ENCODE measurements at regions not wholly inside any gene's neighbourhood (a gene's known extent, or its start where the extent isn't known, plus 50 kb on each side); places are given as distances from the start of the nearest gene placed in this dataset.

DNA sequence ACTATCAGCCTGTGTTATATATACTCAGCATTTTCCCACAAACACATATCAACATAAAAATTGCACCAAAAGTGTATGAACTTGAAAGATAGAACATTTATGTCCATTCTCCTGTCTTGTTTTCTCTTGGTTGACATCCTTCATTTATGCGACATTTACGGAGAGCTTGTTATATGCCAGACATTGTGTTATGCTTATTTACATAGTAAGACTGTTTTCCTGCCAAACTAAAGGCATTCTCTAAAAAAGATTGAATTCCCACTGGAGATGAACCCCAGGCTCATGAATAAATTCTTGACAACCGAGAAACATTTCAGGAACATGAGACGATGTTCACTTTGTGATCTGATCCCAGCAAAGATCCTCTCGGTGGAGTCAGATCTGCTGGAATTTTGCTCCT, 131.0 kb downstream of the RAP2A start:
- no peak for DNase-seq

DNA sequence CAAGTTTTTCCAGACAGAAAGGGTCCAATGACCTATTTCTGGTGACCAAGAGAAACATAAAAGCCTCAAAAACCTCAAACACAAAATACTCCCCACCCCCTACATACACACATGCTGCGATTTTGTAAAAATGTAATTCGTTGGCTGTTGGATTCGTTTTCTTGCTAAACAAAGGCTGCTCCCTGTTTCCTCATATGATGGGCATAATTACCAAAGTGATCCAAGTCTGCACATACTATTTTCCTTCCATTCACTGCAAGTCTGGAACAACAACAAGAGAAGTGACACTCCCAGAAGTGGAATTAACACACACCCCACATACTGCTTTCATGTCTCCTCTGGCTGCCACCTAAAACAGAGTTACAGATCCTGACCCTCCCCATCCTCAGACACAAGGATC, 131.9 kb downstream of the RAP2A start:
- DNase-seq, result no peak

DNA sequence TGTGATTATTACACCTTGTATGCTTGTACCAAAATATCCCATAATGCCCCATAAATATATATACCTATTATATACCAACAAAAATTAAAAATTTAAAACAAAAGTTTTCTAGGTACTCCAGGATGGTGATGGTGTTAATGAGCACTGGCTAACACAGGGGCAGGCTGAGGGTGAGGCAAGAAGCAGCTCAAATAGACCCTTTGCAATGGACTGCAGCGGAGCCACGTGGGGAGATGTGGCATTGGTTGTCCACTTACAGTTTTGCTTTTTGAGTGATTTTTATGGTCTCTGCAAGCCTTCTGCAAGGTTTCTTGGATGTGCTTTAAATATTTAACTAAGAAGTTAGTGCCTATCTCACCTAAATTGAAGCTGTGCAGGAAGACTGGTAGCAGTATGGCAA, 132.9 kb downstream of the RAP2A start:
- no peak for DNase-seq

DNA sequence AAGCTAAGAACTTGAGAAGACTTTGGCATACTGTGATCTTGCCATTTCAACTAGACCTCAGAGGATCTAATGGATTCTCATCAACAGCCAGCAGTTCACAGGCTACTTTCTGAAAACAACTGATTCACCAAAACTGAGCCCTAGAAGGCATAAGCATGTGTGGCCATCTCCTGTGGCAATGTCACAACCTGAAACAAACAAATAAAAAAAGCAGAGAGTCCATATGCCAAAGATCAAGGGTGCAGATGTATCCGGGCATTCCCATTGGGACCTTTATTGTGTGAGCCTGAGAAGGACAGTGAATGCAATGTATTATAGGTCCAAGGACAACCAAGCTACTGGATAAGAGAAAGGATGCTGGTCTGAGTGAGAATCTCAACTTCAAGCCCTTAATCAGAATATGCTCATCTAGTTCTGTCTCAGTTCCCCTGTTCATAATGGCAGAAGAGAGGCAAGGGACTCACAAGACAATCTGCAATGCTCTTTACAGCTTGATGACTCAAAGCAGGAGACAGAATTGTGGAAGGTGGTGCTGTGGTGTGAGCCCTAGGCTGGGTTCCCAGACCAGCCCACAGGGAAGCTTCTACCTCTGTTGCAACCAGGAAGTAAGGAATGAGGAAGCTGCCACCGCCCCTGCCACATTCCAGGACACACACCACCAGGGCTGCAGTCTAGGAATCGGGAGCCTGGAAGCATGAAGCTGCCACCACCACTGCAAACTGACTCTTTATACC, 133.7 kb downstream of the RAP2A start:
- no peak for DNase-seq

DNA sequence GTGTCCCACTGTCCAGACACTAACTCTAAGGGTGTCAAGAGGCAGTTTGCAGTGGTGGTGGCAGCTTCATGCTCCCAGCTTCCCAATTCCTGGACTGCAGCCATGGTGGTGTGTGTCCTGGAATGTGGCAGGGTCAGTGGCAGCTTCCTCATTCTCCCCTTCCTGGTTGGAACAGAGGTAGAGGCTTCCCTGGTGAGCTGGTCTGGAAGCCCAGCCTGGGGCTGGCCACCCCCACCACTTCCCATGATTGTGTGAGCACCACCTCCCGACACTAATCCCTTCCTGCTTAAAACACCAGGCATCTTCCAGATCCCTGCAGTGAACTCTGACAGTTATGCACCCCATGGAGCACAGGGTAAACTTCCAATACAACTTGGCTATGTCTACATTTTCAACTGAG, 134.9 kb downstream of the RAP2A start:
- no peak for DNase-seq

DNA sequence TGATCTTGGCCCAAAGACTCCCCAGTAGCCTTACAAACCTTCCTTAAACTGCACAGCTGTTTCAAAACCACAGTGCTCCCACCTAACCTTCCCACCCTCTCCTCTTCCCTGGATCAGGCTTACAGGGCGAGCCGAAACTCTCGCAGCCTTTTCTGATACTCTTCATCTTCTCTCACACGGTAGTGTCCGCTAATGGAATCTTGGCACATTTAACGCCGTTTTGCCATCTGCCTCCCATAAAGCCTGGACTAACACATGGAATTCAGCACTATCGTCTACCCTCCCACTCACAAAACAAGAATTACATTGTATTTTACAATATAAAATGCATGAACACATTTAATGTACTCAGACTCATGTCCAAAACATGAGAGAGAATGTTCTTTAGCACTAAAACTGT, 135.9 kb downstream of the RAP2A start:
- DNase-seq, result no peak

DNA sequence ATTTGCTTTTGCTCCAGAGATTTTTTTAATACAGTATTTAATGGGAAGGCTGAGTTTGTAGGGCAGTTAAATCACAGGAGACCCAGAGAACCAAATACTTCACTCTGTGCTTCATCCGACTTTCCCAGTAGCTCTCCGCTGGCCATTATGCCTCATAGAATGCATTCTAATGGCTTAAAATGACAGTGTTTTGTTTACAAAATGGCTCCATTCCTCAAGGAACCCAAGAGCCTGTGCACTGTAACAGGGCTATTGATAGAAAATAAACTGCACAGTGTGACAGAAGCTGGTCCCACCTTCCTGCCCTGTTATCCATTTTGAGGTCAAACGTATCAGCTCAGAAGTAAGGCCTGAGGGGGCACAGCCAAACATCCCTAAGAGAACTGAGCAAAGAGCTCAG, 136.5 kb downstream of the RAP2A start:
- DNase-seq, result no peak

DNA sequence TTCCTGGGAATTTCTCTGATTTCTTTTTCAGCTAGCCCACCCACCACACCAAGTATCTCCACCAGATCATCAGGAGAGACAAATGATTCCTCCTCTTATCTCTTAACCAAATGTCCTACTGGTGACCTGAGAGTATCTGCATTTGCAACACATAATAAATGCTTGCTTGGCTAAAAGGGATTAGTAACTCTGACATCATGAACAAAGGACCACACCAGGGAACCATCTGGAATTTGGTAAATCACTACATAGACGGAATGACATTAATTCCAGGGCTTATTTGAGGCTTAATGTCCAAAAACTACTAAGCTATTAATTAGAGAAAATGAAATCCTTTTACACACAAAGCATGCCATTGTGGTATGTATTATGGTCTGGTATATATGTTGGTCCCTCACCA, 139.0 kb downstream of the RAP2A start:
- no peak for DNase-seq

DNA sequence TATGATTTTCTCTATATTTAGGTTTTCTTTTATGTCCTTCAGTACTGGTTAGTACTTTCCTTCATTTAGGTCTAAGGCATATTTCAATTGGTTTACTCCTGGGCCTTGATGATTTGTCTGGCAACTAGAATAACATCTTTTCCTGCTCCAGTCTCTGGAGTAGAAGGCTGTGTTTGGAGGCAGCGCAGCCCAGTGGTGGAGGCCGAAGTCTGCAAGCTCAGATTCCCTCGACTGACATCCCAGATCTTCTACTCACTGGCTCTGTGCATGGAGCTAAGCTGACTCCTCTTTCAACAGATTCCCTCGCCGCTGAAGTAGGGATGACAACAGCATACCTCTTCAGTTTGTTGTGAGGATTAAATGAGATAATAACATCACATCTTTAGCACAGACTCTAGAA, 141.0 kb downstream of the RAP2A start:
- peak in 1 of 2 donors; percentile 3 for DNase-seq

DNA sequence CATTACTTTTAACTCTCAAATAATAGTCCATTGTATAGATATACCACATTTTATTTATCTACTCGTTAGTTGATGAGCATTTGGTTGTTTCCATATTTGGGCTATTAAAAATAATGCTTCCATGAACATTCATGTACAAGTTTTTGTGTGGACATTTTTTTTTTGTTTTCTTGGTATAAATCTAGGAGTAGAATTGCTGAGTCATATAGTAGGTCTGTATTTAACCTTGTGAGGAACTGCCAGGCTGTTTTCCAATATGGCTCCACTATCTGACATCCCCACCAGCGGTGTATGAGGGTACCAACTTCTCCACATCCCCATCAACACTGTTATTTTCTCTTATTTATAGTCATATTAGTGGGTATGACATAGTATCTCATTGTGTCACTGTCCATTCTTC, 143.1 kb downstream of the RAP2A start:
- no peak for DNase-seq

DNA sequence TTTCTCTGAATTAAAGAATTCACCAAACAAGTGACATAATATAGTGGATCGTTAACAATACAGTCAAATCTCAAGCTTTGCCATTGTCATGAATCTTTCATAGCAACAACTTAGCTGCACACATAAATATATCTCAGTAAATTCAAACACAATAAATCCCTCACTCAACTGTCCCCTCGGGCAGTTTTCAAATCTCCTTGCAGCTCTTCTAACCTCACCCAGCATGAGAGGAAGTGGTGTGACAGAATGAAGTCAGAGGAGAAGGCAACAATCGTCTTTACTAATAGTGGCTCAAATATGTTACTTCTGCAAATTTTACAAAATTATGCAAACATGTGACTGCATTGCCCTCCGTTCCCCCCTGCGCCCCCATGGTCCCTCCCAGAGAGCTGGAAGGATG, 148.2 kb downstream of the RAP2A start:
- no peak for DNase-seq

DNA sequence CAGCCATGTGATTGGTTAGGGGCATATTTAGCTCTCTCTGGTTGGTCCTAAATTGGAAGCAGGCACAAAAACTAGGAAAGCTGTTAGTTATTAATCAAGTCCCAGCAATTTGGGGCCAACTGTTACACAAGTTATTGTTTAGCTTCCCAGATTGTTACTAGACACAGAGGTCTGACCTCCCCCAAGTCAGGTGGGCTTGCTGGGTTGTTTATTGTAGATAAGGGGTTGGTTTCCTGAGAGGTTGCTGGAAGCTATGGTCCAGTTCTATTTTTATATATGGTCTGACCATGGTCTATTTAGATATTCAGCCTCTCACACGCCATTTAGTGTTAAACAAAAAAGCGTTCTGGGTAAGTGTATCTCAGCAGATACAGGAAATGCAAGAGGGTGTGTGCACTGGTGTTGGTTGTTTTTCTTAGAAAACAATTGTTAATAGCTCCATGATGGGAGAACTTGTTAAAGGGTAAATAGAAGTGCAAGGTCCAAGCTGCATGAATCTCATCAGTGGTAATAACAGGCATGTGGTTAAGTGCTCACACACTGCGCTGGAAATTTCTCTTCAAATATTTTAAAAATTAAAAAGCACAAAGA, 150.0 kb downstream of the RAP2A start:
- no peak for DNase-seq

DNA sequence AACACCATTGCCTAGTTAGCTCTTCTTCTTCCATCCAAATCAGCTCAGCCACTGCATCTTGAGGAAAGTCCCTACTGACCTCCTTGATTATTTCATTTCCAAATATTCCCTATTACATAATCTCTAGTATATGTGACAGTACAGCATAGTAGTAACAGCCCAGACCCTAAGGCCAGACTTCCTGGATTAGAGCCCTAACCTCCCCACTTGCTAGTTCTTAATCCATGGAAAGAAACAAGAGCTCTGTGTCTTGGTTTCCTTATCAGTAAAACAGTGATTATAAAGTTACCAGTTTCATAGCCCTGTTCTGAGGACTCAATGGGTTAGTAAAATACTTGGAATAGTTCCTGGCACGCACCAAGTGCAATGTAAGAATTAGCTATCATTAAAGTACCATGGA, 153.0 kb downstream of the RAP2A start:
- DNase-seq, result no peak

DNA sequence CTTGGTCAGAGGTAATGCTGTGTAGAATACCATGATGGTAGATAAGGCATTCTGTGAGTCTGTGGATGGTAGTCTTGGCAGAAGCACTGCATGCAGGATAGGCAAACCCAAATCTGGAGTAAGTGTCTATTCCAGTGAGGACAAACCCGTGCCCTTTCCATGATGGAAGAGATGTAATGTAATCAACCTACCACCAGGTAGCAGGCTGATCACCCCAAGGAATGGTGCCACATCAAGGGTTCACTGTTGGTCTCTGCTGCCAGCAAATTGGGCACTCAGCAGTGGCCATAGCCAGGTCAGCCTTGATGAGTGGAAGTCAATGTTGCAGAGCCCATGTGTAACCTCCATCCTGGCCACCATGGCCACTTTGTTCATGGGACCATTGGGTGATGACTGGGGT, 155.0 kb downstream of the RAP2A start:
- no peak for DNase-seq

DNA sequence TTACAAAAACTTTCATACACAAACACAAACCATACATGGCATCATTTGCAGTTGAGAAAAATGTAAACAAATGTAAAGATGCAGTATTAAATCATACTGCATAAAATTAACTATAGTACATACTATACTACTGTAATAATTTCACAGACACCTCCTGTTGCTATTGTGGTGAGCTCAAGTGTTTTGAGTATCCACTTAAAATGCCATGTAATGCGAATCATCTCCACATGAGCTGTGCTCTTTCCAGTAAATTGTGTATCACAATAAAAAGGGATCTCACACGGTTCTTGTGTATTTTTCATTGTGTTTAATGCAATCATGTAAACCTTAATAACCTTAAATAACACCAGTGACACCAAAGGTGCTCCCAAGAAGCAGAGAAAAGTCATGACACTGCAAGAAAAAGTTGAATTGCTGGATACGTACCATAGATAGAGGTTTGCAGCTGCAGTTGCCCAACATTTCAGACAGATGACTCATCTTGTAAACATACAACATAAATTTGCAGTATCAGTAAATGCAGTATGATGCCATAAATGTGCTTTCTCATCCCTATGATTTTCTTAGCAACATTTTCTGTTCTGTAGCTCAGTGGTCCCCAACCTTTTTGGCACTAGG, 166.6 kb downstream of the RAP2A start:
- no peak for DNase-seq

DNA sequence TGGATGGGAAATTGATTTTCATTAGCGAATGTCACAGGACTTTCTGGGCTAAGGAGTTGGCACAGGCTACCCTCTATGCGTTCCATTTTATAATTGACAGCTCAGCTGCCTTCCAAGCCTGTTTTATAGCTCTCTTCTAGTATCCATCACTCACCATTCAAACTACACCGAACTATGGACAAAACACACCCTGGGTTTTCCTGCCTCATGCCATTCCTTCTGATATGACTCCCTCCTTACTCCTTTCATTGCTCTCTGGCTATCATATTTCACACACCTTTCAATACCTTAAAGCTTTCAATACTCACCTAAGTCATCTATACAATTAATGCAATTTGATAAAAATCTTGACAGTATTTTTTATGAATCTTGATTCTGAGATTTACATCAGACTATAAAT, 181.3 kb downstream of the RAP2A start:
- DNase-seq, result no peak

DNA sequence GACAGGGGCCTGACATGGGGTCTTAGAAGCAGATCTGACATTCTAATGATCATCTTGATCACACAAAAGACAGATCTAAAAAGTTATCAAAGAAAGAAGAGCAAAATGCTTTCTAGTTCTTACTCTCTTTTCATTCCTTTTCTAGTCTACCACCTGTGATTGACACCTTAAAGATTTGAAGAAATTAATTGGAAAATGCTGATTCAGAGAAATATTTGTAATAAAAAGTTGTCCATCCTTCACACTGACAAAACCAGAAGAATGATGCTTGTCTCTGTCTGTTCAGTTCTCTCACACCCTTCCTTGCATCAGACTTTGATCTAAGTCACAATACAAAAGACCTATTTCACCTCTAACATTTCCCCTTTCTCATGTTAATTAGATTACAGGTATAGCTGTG, 182.4 kb downstream of the RAP2A start:
- DNase-seq, result no peak

DNA sequence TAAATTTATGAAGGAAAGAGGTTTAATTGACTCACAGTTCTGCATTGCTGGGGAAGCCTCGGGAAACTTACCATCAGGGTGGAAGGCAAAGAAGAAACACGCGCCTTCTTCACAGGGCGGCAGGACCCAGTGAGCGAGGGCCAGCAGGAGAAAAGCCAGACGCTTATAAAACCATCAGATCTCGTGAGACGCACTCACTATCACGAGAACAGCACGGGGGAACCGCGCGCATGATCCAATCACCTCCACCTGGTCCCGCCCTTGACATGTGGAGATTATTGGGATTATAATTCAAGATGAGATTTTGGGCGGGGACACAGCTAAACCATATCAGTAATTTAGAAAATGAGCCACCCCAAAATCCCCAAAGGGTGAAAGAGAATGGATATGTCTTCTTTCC, 187.1 kb downstream of the RAP2A start:
- DNase-seq, result no peak

DNA sequence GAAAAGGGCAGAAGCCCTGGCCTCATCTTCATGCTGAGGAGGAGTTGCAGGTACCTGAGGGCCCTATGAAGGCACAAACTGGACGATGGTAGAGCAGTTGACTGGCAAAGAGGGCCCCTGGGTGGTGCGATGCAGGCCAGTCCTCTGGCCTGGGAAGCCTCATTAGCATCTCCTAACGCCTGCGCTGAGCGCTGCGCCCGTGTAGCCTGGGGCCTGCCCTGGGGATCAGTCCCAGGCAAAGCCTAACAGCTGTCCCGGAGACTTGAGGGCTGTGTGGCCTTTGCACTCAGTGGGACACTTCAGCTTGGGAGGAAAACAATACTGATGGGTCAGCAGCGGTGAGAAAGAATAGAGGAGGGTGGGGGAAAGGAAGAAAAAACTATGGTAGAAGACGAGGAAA, 187.7 kb downstream of the RAP2A start:
- no peak for DNase-seq

DNA sequence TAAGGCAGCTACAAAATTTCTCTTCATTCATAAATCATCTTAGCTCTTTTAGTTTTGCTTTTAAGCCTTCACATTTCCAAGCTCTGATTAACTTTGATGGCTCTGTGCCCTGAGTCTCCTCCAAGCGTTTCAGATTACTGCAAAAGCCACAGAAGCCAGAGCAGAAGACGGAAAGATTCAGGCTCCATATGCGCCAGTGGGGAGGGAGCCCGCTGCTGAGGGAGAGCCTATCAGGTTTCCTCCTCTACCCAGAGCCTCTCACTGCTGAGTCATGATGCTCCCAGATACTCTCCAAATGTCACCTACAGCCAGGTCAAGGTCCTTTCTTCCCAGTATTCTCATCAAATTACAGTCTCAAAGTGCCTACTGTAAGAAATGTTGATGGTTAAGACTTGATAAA, 193.6 kb downstream of the RAP2A start:
- no peak for DNase-seq

DNA sequence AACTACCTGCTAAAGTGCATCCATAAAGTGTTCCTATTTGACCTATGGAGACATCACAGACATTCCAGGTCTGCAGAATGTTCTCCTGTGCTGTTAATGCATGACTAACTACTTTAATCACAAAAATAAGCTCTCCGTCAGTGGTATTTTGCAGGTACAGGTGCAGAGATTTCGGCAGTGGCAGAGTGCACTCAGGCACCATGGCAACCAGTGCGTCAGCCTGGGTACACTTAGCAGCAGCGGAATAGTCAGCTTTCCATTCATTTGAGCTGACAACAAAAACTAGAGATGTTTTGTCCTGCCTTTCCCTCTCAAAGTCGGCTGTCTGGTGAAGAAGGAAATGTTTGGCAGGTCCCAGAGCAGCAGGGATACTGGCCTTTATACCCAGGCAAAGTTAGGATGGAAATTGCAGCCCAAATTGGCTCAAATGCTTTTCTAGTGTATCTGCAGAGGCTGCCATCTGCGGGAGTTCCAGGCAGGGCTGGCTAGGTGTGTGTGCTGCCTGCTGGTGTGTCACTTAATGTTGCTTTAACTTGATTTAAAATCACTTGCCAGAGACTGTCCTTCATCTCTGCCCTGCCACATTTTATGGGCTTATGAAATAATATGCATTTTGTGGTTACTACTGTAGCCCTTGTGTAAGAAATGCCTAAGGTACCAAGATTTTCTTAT, 195.8 kb downstream of the RAP2A start:
- no peak for DNase-seq

DNA sequence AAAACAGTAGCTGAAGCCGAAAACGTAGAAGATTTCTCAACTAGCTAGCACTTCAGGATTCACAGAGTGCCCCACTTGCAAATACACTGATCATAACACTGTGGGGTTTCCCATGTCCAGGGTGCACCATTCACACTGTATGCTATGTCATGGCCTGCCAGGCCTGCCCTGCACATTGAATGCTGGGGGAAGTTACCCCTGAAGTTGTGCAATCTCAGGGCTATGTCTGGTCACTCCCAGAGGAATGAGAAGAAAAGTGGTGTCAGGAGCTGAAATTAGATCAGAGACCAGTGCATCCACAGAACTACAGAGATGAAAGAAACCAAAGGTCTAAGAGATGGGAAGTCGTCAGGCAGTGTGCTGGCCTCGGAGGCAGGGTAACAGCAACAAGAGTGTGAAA, 196.8 kb downstream of the RAP2A start:
- no peak for DNase-seq

DNA sequence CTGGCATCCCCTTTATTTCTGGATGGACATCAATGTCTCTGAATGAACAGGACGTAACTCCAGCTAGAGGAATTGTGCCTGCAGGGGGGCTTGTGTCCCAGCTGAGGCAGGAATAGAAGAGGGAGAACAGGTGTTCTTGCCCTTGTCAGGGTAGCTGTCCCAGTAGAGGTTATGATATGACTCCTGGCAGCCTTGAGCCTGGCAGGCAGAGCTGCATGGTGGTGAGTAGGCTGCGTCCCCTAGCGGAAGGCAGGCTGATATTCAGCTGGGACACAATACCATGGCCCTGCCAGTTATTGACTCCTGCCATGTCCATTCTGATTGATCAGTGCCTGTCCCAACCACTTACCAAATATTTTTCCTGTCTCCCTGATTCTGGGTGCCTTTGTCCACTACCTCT, 197.2 kb downstream of the RAP2A start:
- no peak for DNase-seq

DNA sequence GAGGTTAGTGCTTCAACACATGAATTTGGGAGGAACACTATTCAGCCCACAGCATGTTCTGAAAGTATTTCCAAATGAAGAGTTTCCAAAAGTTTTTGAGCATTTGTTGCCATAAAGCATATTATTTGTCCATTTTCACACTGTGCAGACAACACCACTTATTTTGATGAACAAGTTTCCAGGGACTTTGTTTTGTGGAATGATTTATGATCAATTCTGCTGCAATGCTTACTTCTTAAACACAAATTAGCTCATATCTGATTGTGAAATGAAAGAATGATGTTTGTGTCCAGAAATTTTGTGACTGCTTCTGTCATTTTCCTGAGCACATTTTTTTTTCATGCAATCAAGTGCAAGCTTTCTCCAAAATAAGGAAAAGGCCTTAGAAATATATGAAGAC, 205.3 kb downstream of the RAP2A start:
- DNase-seq, result no peak

Data from stimulated activated CD4-positive, alpha-beta T cell treated with anti-CD3 and anti-CD28 coated beads, Interleukin-2, amount 100 ng/mL, for 24 hours (primary cell).